Caco-2 (cell line): ENCODE measurements at regions not wholly inside any gene's neighbourhood (a gene's known extent, or its start where the extent isn't known, plus 50 kb on each side); places are given as distances from the start of the nearest gene placed in this dataset.
A peak's percentile ranks its signal among the peaks of the same experiment; 100 is the strongest.

ENCODE experiments used
- BruUV-seq: library from RNA; stranded (reverse); fragments of 400-500 nt; replicated peaks from 2 replicates; lab custom pipeline; 2021; lab: Mats Ljungman, UMichigan
- CTCF ChIA-PET: fragments of 300-600 bp; sonication (Branson Sonifier 250); formaldehyde crosslinking; loops from one replicate; lab custom pipeline; 2022; ENCODE audit warnings: antibody characterized with exemption; lab: Charles Lee
- POLR2A ChIA-PET: fragments of 300-600 bp; sonication (Branson Sonifier 250); formaldehyde crosslinking; loops from one replicate; lab custom pipeline; 2022; ENCODE audit warnings: antibody characterized with exemption; lab: Charles Lee
- DNase-seq, 2 experiments: peaks; one replicate each; pipeline versions ENCODE4 v3.0.0 to v3.0.0-alpha.2; 2020 to 2022
- H3K27me3 ChIP-seq: replicated peaks from 2 replicates; pipeline ENCODE4 v1.6.0; 2011; ENCODE audit warnings: low read length; ENCODE audit not compliant: control insufficient read depth, insufficient read depth
- H3K36me3 ChIP-seq: 2 replicates; pipeline ENCODE4 v1.5.1; 2011; ENCODE audit warnings: low read length; ENCODE audit not compliant: control insufficient read depth, insufficient read depth
- H3K4me1 ChIP-seq: fragments of 250-450 bp; sonication (Bioruptor Pico); 2 replicates; pipeline ENCODE4 v1.5.1; 2020; ENCODE audit warnings: mild to moderate bottlenecking
- H3K4me3 ChIP-seq: 2 replicates; pipeline ENCODE4 v1.5.1; 2011; ENCODE audit warnings: low read depth, mild to moderate bottlenecking, control low read depth, low read length
- H3K9me3 ChIP-seq: fragments of 250-450 bp; sonication (Bioruptor Pico); 2 replicates; pipeline ENCODE4 v1.5.1; 2020; ENCODE audit warnings: mild to moderate bottlenecking, moderate library complexity
- H3K27ac Mint-ChIP-seq: one replicate; pipeline ENCODE4 v1.8.0; 2022; ENCODE audit warnings: mixed read lengths; ENCODE audit not compliant: unreplicated experiment
- H3K27me3 Mint-ChIP-seq: one replicate; pipeline ENCODE4 v1.8.0; 2022; ENCODE audit warnings: mixed read lengths; ENCODE audit not compliant: insufficient read depth, unreplicated experiment
- H3K36me3 Mint-ChIP-seq: one replicate; pipeline ENCODE4 v1.8.0; 2022; ENCODE audit warnings: mild to moderate bottlenecking, mixed read lengths; ENCODE audit not compliant: insufficient read depth, unreplicated experiment
- H3K4me1 Mint-ChIP-seq: one replicate; pipeline ENCODE4 v1.8.0; 2022; ENCODE audit warnings: low read depth, mixed read lengths; ENCODE audit not compliant: unreplicated experiment
- H3K4me3 Mint-ChIP-seq: one replicate; pipeline ENCODE4 v1.8.0; 2022; ENCODE audit warnings: mild to moderate bottlenecking, moderate library complexity, mixed read lengths; ENCODE audit not compliant: unreplicated experiment
- H3K9me3 Mint-ChIP-seq: one replicate; pipeline ENCODE4 v1.8.0; 2022; ENCODE audit warnings: mixed read lengths; ENCODE audit not compliant: unreplicated experiment
- CTCF ChIP-seq, 2 experiments: fragments of 200-600 bp in 1 of 2; IDR thresholded peaks; 1 replicate in 1 of 2; 2 replicates in 1 of 2; pipeline versions ENCODE4 v1.5.1 to v1.8.0; 2011 to 2022; ENCODE audit warnings: antibody characterized with exemption in 1 of 2, control low read depth in 1 of 2, inconsistent platforms in 1 of 2, low read depth in 1 of 2, low read length in 1 of 2, mild to moderate bottlenecking in 1 of 2, moderate library complexity in 1 of 2; ENCODE audit not compliant: insufficient read depth in 1 of 2, severe bottlenecking in 1 of 2, unreplicated experiment in 1 of 2
- intact Hi-C: fragments of 100-400 bp; cut with micrococcal nuclease; formaldehyde crosslinking; loops from one replicate; pipeline ENCODE4 v1.10.0; 2022; ENCODE audit not compliant: unreplicated experiment

GRCh38 chr1:94335950-94336349, 82.2 kb upstream of the ABCD3 start:
- Histone ChIP-seq H3K27me3 (no peaks in the 10 kb centered on the region), H3K4me3 (no peak overlapping the region), H3K9me3 (no peaks in the 10 kb centered on the region), H3K4me1 (peaks cover 65% of the 10 kb centered on the region), H3K36me3 (no peaks in the 10 kb centered on the region)
- TF ChIP-seq CTCF (IDR thresholded peaks at IDR 0.05; ENCODE audit: insufficient read depth in 1 of 2, low read depth in 1 of 2, low read length in 1 of 2, severe bottlenecking in 1 of 2, unreplicated experiment in 1 of 2), result peak; percentile 57 to 68
- no peak overlapping the region for H3K4me3 Mint-ChIP-seq
- BruUV-seq, result no TSS peak
- DNase-seq, result peak; percentile 74 to 79
- ChIA-PET CTCF (interaction anchor here (0.6 to 3.9 kb wide), 25 partner anchors 18 to 314 kb away, joined by 3 to 49 read pairs (median 4); partner anchors contain the start of gene ARHGAP29), POLR2A (no interaction called here)
- H3K36me3 Mint-ChIP-seq, result no peaks in the 10 kb centered on the region
- H3K4me1 Mint-ChIP-seq, result peaks cover 25% of the 10 kb centered on the region
- H3K27me3 Mint-ChIP-seq, result no peaks in the 10 kb centered on the region
- no peak overlapping the region for H3K27ac Mint-ChIP-seq
- no peaks in the 10 kb centered on the region for H3K9me3 Mint-ChIP-seq
- intact Hi-C loops, result loop anchor here (1.0 to 10.0 kb wide), 7 partner anchors 99 to 310 kb away; partner anchors contain the start of gene ARHGAP29

- Mint-ChIP-seq H3K27ac (peak overlapping the region; percentile 48), H3K4me3 (no peak overlapping the region), H3K4me1 (peaks cover 28% of the 10 kb centered on the region), H3K27me3 (no peaks in the 10 kb centered on the region), H3K9me3 (no peaks in the 10 kb centered on the region), H3K36me3 (no peaks in the 10 kb centered on the region)
- DNase-seq, result no peak
- Histone ChIP-seq H3K27me3 (no peaks in the 10 kb centered on the region), H3K4me3 (no peak overlapping the region), H3K4me1 (peaks cover 61% of the 10 kb centered on the region), H3K36me3 (no peaks in the 10 kb centered on the region), H3K9me3 (no peaks in the 10 kb centered on the region)
- TF ChIP-seq CTCF (IDR thresholded peaks at IDR 0.05; ENCODE audit: insufficient read depth in 1 of 2, low read depth in 1 of 2, low read length in 1 of 2, severe bottlenecking in 1 of 2, unreplicated experiment in 1 of 2), result no peak
- no TSS peak for BruUV-seq
- CTCF ChIA-PET, result interaction anchor here (0.6 to 3.9 kb wide), 21 partner anchors 18 to 751 kb away, joined by 3 to 49 read pairs (median 5); partner anchors contain the start of gene ARHGAP29
- intact Hi-C loops, result loop anchor here (1.0 to 10.0 kb wide), 5 partner anchors 99 to 290 kb away; partner anchors contain the start of gene ARHGAP29
- POLR2A ChIA-PET, result interaction anchor here (0.8 kb wide), 1 partner anchor 98 kb away, joined by 3 read pairs; the partner anchor contains the start of gene ARHGAP29
Observed at GRCh38 chr1:94335447-94335846, 82.7 kb upstream of the ABCD3 start.

- no TSS peak for BruUV-seq
- TF ChIP-seq CTCF (IDR thresholded peaks at IDR 0.05; ENCODE audit: insufficient read depth in 1 of 2, low read depth in 1 of 2, low read length in 1 of 2, severe bottlenecking in 1 of 2, unreplicated experiment in 1 of 2), result no peak
Observed at GRCh38 chr1:94334764-94335163, 83.4 kb upstream of the ABCD3 start.

More at GRCh38 chr1:94334764-94335163, 83.4 kb upstream of the ABCD3 start:
- H3K9me3 ChIP-seq, result no peaks in the 10 kb centered on the region
- no peak overlapping the region for H3K4me3 ChIP-seq
- no peaks in the 10 kb centered on the region for H3K9me3 Mint-ChIP-seq
- DNase-seq, result no peak
- H3K4me3 Mint-ChIP-seq, result no peak overlapping the region
- H3K27ac Mint-ChIP-seq, result peak overlapping the region; percentile 48
- H3K27me3 ChIP-seq, result no peaks in the 10 kb centered on the region
- no peaks in the 10 kb centered on the region for H3K27me3 Mint-ChIP-seq
- H3K36me3 Mint-ChIP-seq, result no peaks in the 10 kb centered on the region
- CTCF ChIA-PET, result interaction anchor here (0.6 to 3.9 kb wide), 11 partner anchors 17 to 750 kb away, joined by 3 to 49 read pairs (median 11); partner anchors contain the start of gene ARHGAP29
- intact Hi-C loops, result loop anchor here (1.0 to 10.0 kb wide), 6 partner anchors 87 to 289 kb away; partner anchors contain the start of gene ARHGAP29
- no peaks in the 10 kb centered on the region for H3K36me3 ChIP-seq
- peaks cover 67% of the 10 kb centered on the region for H3K4me1 ChIP-seq
- peaks cover 31% of the 10 kb centered on the region for H3K4me1 Mint-ChIP-seq
- POLR2A ChIA-PET, result interaction anchor here (0.6 to 0.8 kb wide), 2 partner anchors 35 to 97 kb away, joined by 3 to 7 read pairs; partner anchors contain the start of gene ARHGAP29
